ENCODE measurements at regions not wholly inside any gene's neighbourhood (a gene's known extent, or its start where the extent isn't known, plus 50 kb on each side); places are given as distances from the start of the nearest gene placed in this dataset.
"Not testable (repeated sequence)": the region's sequence is repeated elsewhere in the genome, so short reads cannot be mapped to it uniquely, and the experiment has no call there.

DNA sequence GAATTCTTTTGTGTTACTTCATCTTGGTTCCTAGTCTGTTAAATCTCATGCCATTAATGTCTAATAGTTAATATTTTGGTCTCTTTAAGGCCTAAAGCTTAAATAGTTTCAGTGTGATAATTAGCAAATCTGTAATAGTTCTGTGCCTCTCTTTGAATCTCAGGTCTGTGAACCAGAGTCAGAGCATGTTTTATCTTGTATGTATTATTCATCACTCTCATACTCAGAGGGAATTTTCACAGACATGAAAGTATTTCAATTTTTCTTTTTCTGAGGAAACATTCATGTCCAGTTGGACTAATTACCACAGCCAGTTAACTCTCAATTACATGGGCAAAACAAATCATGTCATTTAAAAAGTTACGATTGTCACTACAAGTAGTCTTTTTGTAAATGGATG is 931.9 kb upstream of the SLC39A10 start:
- DNase-seq, result no peak

DNA sequence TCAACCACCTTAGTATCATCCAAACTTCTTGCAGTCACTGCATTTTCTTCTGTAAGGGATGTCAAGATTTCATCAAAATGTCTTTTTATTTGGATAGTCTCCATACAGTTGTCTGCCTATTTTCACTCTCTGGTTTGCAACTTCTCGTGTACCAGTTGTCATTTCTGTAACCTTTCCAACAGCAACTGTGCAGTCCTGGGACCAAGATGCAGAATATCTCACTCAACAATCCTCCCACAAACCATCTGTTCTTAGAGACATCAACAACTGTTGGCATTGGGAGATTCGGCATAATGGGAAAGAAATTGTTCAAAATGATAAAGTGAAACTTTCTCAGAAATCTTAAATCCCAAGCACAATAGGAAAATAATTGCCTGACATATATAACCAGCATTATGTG is 933.6 kb upstream of the SLC39A10 start:
- DNase-seq, result no peak

DNA sequence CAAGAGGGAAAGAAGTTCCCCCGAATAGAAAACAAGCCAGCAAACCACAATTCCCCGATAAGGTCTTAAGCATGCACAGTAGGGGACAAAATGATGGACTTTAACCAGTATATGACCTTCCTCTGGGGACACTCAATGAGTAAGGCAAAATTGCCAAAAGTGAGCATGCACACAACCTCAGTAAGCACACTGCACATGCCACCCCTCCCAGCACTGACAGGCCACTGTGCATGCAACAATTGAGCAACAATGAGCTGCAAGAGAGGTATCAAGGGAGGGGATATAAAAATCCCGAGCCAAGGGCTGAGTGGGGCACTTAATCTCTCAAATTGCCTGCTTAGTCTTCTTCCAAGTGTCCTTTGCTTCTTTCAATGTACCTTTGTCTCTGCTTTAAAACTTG is 935.8 kb upstream of the SLC39A10 start:
- no peak for DNase-seq

DNA sequence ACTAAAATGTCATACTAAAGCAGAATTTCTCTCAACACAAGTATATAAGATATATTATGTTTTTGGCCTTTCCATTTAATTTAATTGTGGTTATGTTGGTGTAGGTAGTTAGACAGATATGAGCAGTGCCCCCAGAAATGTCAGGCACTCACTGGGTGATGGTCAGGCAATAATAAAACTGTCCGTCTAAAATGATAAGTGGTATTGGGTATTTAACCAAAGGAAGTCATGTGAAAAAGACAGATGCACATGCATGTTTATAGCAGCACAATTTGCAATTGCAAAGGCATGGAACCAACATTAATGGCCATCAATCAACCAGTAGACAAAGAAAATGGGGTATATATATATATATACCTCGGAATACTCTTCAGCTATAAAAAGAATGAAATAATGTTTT is 936.6 kb upstream of the SLC39A10 start:
- no peak for DNase-seq

DNA sequence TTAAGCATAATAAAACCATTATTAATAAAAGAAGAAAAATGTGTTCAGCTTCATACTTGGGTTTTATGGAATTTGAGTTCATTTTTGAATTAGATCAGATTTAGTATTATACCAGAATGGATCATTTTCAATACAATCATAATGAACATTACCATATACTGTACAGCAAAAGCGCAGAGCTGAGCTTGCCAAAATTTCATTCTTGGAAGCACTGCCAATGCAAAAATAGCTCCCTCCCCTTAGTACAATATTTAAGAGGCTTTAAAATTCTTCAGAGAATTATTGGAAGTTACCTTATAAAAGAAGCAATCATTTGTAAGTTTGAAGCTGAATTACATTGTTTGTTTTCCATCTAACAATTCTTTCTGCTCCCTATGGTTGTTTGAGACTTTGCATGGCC is 938.1 kb upstream of the SLC39A10 start:
- no peak for DNase-seq

DNA sequence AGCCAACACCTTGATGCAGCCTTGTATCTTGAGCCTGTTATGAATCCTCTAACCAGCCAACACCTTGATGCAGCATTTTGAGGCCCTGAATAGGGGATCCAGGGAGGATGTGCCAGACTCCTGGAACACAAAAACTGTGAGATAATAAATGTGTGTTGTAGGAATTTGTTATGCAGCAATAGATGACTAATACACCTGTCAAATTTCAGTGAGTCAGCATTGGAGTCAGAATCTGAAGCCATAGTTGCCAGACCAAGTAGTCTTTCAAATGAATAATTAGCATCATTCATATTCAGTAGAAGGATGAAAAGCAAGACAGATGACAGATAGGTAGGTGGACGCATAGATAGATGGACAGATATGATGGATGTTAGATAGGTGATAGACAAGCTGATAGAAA is 942.5 kb upstream of the SLC39A10 start:
- DNase-seq, result no peak

DNA sequence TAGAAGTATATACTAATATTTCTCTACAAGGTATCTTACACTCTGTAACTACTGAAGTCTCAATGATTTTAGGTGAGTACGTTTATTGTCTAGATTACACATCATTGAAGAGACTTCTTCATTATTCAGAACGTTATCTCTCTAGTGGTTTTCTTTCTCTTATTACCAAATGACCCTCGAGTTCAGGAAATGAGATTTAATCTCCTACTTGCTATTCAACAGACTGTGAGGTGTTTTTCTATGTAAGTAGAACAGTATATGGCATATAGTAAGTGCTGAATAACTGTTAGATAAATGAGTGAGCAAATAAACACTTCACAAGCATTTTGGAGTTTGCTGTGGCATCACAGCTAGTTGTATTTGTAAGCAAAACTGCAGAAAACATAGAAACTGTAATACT is 947.2 kb upstream of the SLC39A10 start:
- DNase-seq, result no peak

DNA sequence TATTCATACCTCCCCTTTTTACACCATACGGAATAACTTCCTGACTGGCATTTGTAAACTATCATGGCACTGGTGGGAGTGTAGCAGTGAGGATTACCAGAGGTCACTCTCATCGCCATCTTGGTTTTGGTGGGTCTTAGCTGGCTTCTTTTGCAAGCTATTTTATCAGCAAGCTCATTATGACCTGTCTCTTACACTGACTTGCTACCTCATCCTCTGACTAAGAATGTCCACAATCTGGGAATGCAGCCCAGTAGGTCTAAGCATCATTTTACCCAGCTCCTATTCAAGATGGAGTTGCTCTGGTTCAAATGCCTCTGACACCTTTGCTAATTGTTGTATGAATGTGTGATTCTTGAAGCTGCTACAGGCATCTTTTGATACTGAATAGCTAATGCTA is 950.8 kb upstream of the SLC39A10 start:
- no peak for DNase-seq

DNA sequence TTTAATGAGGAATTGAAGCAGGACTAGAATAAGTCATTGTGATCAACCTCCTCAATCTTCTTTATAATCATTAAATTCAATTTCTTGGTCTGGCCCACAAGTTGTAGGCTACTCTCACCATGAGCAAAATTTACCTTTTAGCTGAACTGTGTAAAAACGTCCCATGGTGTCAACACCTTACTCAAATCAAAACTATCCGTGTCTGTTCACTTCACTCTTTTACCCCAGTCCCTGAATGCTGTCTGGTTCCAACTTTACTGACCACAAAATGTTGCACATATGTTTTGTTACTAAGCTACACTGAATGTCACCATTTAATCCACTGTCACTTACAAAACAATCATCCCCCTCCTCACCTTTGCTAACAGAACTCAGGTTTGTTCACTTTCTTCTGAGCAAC is 951.6 kb upstream of the SLC39A10 start:
- DNase-seq, result no peak

DNA sequence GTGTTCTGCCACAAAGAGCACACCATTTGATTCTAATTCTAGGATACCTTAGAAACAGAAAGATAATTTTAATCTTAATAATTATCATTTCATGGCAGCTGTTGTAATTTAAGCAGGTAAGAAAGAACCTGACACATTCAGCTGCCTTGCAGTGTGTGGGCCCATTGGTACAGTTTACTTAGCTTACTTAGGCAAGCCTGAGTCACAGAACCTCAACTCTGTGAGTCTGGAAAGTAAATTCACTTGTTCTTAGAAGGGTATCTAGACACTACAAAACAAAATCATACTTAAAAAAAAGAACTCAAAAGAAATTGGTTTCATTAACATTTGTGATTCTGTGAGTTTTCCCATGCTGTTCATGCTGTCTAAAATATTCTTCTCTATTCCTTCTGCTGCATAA is 956.3 kb upstream of the SLC39A10 start:
- DNase-seq, result no peak

DNA sequence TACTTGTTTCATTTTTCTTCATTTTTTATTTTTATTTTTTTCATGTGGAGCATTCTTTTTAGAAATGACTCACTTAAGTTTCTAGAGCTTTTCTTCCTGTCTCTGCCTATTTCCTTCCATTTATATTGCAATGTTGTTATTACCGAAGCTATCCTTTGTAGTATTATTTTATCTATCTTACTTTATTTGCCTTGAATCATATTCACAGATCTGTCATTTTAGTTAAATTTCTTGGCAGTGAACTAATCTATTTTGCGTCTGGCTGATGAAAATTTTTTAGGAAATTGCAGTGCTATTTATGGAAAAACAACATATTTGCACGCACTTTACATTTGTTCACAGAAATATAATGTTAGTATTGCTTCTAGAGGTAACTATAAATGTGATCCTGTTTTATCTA is 956.9 kb upstream of the SLC39A10 start:
- no peak for DNase-seq

DNA sequence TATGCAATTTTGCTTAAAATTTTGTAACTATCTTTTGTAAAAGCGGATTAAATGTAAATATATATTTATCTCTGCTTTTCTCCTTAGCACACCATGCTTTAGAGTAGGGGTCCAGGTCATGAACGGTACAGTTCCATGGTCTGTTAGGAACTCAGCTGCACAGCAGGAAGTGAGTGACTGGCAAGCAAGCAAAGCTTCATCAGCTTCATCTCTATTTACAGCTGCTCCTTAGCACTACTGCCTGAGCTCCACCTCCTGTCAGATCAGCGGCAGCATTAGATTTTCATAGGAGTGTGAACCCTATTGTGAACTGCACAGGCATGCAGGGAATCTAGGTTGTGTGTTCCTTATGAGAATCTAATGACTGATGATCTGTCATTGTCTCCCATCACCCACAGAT is 959.0 kb upstream of the SLC39A10 start:
- no peak for DNase-seq

DNA sequence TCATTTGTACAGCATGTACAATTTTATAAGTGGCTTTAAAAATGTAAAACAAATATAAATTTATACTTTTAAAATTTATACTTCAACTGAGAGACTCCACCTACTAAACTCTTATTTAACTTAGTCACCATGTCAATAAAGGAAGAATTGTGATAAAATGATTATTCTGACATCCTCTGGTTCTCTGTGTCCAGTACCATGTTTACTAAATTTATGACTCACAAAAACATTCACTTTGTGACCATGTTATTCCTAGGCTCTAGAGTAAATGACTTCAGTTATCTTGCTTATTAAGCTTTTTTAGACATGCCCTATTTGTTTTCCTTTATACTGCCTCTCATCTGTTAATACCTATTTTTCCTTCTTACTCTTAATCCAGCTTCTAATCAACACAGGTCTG is 959.6 kb upstream of the SLC39A10 start:
- no peak for DNase-seq

DNA sequence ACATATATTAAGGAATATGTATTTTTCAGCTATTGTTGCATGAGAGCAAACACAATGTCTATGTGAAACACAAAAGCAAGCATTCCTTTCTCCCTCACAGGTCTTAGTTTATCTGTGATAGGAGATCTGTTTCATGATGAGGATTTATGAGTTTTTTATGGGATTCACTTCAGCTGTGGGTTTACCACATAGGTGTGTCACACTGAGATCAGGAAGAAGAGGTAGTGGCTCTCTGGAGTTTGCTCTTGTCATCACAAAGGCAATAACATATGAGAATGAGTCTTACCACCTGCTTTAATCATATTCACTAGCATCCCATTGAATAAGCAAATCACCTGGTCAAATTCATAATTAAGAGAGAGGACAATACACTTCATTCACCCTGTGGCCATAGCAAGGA is 960.3 kb upstream of the SLC39A10 start:
- no peak for DNase-seq

DNA sequence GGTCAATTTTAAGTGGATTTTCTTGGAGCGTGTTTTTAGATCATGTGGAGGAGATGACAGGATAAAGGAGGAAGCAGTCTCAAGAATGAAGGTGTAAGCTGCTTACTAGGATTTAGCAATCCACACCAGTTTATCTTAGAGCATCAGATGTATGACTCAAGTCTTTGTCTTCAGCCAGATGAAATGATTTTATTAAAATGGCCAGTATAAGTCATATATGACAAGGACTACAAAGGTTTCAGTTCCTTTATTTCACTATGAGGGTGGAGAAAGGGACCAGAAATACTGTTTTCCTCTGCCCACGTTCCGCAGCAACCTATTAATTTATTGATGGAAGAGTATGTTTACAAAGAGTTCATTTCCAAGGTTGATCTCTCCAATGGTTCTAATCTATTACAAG is 970.5 kb upstream of the SLC39A10 start:
- no peak for DNase-seq

DNA sequence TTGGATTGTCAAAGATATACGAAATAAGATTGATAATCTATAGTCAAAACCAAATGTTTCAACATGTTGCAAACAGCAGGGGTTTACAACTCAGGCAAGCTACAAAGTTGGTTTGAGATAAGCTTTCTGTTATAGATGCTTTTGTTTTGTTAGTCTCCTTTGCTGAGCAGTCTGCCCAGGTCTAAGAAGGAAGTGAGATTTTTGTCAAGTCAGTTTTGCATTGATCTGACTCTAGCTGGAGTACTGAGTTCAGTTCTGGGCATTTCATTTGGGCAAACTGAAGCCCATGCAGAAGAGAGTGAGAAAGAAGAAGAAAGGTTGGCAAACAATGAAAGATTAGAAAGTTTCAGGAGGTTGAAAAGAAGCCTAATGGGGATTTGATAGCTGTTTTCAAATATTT is 983.0 kb upstream of the SLC39A10 start:
- DNase-seq, result no peak

DNA sequence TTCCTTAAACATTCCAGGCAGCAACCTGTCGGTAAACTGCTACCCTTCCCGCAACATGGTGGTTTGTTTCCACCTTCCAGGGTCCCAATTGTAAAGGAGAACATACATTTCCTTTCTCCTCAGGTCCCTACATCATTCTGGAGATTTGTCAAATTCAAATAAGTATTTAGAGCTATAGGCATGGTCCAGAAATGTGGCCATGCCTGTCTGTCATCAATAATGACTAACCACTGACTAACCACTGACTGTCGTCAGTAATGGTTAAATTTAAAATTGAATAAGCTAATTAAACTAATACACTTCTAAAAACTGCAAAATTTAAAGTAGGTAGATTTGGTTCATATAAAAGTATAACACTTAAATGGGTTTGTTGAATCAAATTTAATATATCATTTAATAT is 984.0 kb upstream of the SLC39A10 start:
- no peak for DNase-seq

DNA sequence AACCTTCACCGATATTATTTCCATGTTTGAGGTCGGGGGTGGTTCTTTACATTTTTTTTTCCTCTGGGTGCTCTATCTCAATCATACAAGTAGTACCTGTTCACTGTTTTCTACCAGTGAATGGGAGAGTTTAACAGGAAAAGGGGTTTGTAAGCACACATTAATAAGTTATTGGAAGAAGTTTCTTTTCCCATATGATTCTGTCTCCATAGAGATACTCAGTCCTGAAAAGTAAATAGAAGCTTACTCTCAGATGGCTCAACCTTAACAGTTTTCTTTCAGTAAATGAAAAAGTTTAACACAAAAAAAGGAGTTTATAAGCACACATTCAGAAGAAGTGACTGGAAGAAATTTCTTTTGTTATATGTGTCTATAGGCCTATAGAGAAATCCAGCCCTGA is 995.6 kb upstream of the SLC39A10 start:
- no peak for DNase-seq

DNA sequence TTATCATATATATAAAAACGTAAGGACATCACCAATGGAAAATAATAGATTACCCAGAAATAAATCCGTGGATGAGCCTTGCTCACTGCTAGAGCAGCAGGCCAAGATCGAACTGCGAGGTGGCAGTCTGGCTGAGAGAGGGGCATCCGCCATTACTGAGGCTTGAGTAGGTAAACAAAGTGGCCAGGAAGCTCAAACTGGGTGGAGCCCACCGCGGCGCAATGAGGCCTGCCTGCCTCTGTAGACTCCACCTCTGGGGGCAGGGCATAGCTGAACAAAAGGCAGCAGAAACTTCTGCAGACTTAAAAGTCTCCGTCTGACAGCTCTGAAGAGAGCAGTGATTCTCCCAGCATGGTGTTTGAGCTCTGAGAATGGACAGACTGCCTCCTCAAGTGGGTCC is 1018.0 kb upstream of the SLC39A10 start:
- not testable (repeated sequence) for DNase-seq

DNA sequence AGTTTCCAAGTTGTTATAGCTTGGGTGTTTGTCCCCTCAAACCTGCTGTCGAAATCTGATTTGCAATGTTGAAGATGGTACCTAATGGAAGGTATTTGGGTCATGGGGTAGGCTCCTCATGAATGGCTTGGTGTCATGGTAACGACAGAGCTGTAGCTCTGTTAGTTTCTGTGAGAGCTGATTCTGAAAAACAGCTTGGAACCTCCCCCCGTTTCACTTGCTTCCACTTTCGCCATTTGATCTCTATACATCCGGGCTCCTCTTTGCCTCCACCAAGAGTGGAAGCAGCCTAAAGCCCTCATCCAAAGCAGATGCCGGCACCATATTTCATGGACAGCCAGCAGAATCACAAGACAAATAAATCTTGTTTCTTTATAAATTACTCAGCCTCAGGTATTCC is 1035.1 kb upstream of the SLC39A10 start:
- DNase-seq, result no peak

DNA sequence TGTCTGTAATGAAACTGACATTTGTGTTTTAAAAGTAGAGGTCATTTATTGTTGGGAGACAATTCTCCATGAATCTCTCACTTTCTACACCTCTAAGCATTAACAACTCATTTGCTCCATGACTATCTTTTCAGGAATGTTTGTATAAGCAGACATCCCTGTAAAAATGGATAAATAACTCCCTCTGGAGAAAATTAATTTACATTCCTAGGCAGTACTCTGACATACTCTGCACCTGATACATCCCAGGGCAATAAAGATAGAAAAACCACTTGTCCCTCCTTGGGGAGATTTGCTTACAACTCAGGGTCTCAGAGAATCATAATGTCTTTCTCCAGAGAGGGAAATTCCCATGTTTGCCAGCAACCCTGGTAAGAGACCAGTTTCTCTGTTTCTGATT is 1037.7 kb upstream of the SLC39A10 start:
- no peak for DNase-seq

DNA sequence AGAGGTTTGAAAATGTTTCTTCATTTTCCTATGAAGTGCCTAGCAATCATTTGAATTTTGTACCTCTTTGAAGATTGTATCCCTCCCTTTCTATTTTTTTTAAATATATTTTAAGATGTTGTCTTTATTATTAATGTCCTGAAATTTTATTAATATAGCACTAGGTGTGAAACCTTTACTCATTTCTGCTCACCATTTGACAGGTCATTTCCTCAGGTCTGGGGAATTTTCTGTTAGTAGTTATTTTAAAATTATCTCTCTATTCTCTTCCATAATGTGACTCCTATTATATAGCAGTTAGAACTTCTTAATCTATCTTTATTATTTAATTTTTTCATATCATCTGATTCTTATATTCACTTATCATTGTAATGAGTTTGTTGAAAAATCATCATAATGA is 1038.6 kb upstream of the SLC39A10 start:
- no peak for DNase-seq

DNA sequence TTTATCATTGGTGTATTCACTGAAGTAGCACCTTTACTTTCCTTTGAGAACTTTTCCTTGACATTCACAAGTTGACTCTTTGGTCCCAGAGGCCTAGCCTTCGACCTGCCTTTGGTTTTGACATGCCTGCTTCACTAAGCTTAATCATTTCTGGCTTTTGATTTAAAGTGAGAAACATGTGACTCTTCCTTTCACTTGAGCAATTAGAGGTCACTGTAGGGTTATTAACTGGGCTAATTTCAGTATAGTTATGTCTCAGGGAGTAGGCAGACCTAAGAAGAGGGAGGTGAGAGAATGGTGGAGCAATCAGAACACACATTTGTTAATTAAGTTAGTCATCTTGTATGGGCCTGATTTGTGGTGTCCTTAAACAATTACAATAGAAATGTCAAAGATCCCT is 1040.7 kb upstream of the SLC39A10 start:
- DNase-seq, result no peak

DNA sequence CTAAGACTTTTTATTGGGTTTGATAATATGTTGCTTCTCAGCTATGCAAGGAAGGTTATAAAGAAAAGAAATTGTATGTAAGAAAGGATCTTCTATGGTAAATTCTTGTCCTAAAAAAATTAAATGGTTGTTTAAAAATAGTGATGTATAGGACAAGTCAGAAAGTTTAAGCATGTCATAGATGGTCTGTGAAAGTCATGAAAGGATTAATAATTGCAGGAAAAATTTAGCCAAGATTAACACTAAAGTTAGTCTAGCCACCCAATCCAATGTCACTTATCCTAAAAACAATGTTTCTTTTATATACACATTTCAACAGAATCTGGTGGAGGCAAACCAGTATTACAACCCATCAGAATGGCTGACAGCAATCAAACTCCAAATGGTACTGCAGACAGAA is 1046.7 kb upstream of the SLC39A10 start:
- DNase-seq, result no peak

DNA sequence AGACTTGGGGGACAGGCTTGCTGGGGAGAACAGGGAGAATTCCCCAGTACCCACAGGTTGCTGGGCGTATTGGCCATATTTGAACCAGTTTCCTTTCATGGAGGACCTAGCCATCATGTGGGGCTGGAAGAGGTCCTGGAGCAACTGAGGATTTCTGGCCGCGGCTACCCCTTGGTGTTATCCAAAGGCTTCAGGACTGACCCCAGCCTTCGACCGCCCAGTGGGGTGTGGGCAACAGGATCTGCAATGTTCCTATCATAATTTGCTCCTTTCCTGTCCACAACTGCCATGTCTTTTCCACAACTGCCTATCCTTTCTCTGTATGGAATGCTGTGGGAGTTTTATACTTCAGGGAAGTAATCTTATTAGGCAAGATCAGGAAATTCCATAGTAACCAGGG is 1053.6 kb upstream of the SLC39A10 start:
- DNase-seq, result no peak

DNA sequence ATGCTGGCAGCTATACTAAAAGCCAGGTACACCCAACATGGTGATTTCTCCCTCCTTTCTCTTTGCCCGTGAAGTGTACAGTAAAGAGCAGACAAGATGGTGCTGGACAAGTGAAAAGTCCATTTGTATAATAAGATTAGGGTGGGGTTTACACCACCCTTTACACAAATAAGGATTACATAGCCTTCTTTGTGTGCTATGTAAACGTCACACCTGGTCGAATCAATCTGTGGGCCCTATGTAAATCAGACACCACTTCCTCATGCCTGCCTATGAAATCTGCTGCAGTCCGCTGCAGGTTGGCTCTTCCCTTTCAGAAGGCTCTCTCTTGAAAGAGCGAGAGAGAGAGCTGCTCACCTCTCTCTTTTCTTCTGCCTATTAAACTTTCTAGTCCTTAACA is 1054.3 kb upstream of the SLC39A10 start:
- DNase-seq, result no peak

DNA sequence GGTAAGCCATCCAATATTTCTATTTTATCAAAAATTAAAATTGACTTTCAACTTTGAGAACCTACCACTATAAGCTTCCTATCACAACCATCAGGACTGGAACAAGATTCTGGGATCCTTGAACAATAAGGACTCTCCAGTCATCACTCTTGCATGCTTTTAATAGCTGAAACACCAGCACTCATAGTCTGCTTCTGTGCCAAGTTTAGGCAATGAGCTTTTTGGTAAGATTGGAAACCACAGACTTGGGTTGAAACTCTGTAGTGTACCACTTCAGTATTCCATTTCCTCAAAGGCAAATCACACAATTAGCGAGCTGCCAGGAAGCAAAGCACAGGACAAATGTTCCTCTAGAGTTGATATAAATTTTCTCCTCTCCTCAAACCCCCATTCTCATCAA is 1065.8 kb upstream of the SLC39A10 start:
- no peak for DNase-seq
